GM12874 (cell line): ENCODE measurements at regions not wholly inside any gene's neighbourhood (a gene's known extent, or its start where the extent isn't known, plus 50 kb on each side); places are given as distances from the start of the nearest gene placed in this dataset.

Experiments used
- TF ChIP-seq, protein P1 (sequence below): IDR thresholded peaks from 2 replicates; pipeline ENCODE4 v1.5.1; 2011; ENCODE audit warnings: low read depth, mild to moderate bottlenecking, control low read depth, low read length, moderate library complexity; ENCODE audit not compliant: insufficient read depth

DNA sequence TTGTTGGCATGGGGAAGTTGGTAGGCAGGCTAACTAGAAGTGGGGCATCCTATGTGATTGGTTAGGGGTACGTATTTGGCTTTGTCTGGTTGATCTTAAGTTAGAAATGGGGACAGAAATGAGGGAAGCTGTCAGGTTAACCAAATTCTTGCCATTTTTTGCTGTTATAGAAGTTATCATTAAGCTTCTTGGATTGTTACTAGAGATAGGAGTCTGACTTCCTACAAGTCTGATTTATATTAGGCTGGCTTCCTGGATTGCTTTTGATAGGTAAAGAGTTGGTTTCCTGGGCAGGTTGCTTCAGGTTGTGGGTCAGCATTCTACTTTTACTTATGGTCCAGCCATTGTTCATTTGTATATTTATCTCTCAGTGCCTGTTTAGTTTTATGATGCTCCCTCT lies 216.9 kb downstream of the TLE4 start:
- TF ChIP-seq, protein P1, sequence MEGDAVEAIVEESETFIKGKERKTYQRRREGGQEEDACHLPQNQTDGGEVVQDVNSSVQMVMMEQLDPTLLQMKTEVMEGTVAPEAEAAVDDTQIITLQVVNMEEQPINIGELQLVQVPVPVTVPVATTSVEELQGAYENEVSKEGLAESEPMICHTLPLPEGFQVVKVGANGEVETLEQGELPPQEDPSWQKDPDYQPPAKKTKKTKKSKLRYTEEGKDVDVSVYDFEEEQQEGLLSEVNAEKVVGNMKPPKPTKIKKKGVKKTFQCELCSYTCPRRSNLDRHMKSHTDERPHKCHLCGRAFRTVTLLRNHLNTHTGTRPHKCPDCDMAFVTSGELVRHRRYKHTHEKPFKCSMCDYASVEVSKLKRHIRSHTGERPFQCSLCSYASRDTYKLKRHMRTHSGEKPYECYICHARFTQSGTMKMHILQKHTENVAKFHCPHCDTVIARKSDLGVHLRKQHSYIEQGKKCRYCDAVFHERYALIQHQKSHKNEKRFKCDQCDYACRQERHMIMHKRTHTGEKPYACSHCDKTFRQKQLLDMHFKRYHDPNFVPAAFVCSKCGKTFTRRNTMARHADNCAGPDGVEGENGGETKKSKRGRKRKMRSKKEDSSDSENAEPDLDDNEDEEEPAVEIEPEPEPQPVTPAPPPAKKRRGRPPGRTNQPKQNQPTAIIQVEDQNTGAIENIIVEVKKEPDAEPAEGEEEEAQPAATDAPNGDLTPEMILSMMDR = no peak

DNA sequence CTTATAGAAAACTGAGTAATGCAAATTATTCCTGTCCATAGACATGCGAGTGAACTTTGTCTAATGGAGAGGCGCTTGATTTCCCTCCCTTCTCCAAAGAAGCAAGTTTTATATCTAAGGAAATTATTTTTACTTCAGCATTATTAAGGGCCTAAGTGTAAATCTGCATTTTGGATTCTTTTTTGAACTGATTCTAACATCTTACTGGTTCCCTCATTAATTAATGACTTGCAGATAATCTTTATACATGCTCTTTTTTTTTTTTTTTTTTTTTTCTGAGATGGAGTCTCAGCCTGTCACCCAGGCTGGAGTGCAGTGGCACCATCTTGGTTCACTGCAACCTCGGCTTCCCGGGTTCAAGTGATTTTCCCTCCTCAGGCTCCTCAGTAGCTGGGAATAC lies 209.5 kb downstream of the TLE4 start:
- TF ChIP-seq, protein P1 = no peak

DNA sequence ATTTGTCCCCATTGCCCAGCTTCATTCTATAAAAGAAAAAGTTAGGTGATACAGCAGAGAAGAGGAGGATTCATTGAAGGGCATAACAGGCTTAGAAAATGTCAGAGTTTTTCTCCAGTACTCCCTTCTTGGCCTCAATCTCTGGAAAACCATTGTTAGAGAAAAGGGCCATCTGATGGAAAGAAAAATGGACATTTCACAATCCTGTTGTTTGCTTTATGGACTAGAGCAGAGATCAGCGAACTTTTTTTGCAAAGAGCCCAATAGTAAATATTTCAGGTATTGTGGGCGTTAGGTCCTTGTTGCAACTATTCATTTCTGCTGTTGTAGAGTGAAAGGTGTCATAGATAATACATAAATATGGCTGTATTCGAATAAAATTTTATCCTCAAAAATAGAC lies 208.8 kb downstream of the TLE4 start:
- TF ChIP-seq, protein P1 = no peak

DNA sequence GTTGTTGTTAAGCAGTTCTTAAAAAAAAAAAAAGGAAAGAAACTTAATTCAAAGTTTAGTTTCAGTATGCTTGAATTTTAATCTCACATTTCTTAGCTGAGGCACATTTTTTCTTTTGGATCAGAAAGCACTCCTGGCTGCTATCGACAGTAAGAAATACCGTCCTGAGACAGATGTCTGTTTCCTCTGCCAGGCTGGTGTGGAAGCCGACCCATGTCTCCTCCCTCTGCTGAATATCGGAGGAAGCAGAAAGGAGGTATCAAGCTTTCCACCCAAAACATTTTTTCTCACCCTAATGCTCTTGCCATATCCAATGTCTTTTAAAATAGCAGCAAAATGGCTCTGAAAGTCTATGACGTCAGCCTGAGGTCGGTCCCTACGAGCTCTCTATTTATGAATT lies 208.1 kb downstream of the TLE4 start:
- TF ChIP-seq, protein P1 = no peak

DNA sequence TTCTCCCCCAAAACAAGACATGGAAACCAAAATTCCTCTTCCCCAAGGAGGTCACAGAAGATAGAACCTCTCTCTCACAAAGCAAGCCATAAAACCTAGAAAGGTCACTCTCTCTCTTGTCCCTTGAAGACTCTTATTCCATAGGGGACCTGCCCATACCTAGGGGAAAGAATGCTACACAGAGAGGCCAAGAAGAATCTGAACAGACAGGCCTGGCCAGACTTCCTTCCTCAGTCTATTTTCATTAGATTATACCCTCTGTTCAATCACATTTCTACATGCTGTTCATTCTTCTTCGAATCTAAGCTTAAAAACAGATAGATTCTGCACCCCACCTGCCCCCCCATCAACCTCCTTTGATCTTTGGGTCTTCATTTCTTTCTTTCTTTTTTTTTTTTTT lies 206.8 kb downstream of the TLE4 start:
- TF ChIP-seq, protein P1 = no peak

DNA sequence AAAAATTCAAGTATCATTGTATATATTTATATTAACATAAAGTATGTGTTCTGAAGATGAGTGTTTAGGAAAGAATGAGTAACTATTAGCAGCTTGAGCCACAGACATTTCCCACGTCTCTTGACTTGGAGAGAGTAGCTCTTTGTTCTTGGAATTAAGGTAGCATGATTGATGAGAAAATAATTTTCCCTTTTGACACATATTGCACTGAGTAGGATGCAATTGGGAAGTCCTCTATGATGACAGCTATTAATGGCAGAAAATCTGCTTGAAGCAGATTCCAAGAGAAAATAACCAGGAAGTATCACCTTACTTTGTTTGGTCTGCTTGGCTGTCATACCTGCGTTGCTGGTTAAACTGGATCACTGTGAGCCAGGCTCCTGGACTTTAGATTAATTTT lies 204.8 kb downstream of the TLE4 start:
- TF ChIP-seq, protein P1 = no peak
